ENCODE measurements at regions not wholly inside any gene's neighbourhood (a gene's known extent, or its start where the extent isn't known, plus 50 kb on each side); places are given as distances from the start of the nearest gene placed in this dataset.

- Mint-ChIP-seq H3K4me1 (no peaks in the 10 kb centered on the region), H3K9me3 (no peaks in the 10 kb centered on the region), H3K27ac (no peak overlapping the region), H3K4me3 (no peak overlapping the region), H3K27me3 (ENCODE audit: low read depth in 3 of 3) (peaks cover 4 to 9% (median 6%) of the 10 kb centered on the region in 3 donors), H3K36me3 (no peaks in the 10 kb centered on the region)
- no peak for DNase-seq
- Histone ChIP-seq H3K27me3 (ENCODE audit: control insufficient read depth in 2 of 2, insufficient read depth in 2 of 2, low read length in 2 of 2) (peaks cover 0 to 13% of the 10 kb centered on the region in 2 donors), H3K4me1 (ENCODE audit: control insufficient read depth in 1 of 2, insufficient read depth in 2 of 2, low read length in 2 of 2) (no peaks in the 10 kb centered on the region), H3K79me2 (ENCODE audit: insufficient read depth, low read length) (no peaks in the 10 kb centered on the region), H3K9ac (ENCODE audit: insufficient read depth, low read length, poor library complexity, severe bottlenecking) (no peak overlapping the region), H3K27ac (ENCODE audit: low read depth in 1 of 2, low read length in 2 of 2) (no peak overlapping the region), H3K4me2 (replicated peaks; ENCODE audit: extremely low read depth, low read length, poor library complexity, severe bottlenecking) (no peak overlapping the region), H3K36me3 (replicated peaks in 1 of 2; ENCODE audit: control insufficient read depth in 1 of 2, insufficient read depth in 2 of 2, low read length in 2 of 2) (no peaks in the 10 kb centered on the region), H3K9me3 (replicated peaks in 1 of 2; ENCODE audit: control insufficient read depth in 1 of 2, insufficient read depth in 1 of 2, low read length in 2 of 2) (no peaks in the 10 kb centered on the region), H4K20me1 (ENCODE audit: insufficient read depth, low read length) (no peaks in the 10 kb centered on the region), H2AFZ (ENCODE audit: insufficient read depth, low read depth, low read length, poor library complexity, severe bottlenecking) (no peak overlapping the region), H3K4me3 (replicated peaks in 1 of 3; ENCODE audit: low read depth in 2 of 3, low read length in 3 of 3) (no peak overlapping the region)
- WGBS (ENCODE audit: insufficient coverage), result 92% methylated on average over 2 of the region's 6 CpGs
- intact Hi-C loops (cut with micrococcal nuclease), result no loop called here
- TF ChIP-seq, protein P1, sequence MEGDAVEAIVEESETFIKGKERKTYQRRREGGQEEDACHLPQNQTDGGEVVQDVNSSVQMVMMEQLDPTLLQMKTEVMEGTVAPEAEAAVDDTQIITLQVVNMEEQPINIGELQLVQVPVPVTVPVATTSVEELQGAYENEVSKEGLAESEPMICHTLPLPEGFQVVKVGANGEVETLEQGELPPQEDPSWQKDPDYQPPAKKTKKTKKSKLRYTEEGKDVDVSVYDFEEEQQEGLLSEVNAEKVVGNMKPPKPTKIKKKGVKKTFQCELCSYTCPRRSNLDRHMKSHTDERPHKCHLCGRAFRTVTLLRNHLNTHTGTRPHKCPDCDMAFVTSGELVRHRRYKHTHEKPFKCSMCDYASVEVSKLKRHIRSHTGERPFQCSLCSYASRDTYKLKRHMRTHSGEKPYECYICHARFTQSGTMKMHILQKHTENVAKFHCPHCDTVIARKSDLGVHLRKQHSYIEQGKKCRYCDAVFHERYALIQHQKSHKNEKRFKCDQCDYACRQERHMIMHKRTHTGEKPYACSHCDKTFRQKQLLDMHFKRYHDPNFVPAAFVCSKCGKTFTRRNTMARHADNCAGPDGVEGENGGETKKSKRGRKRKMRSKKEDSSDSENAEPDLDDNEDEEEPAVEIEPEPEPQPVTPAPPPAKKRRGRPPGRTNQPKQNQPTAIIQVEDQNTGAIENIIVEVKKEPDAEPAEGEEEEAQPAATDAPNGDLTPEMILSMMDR (IDR thresholded peaks at IDR 0.05), result no peak
These were observed 189.6 kb upstream of the UMPS start for GRCh38 chr3:124540550-124541211.

- intact Hi-C loops (cut with micrococcal nuclease), result no loop called here
- Mint-ChIP-seq H3K9me3 (no peaks in the 10 kb centered on the region), H3K36me3 (no peaks in the 10 kb centered on the region), H3K4me3 (no peak overlapping the region), H3K27ac (no peak overlapping the region), H3K4me1 (no peaks in the 10 kb centered on the region), H3K27me3 (ENCODE audit: low read depth in 3 of 3) (peaks cover 4 to 13% (median 7%) of the 10 kb centered on the region in 3 donors)
- no peak overlapping the region for H3K9ac ChIP-seq (ENCODE audit: insufficient read depth, low read length, poor library complexity, severe bottlenecking)
- no peak for DNase-seq
- no peak overlapping the region for H3K4me2 ChIP-seq (replicated peaks; ENCODE audit: extremely low read depth, low read length, poor library complexity, severe bottlenecking)
- no peaks in the 10 kb centered on the region for H3K9me3 ChIP-seq (replicated peaks in 1 of 2; ENCODE audit: control insufficient read depth in 1 of 2, insufficient read depth in 1 of 2, low read length in 2 of 2)
- no peaks in the 10 kb centered on the region for H4K20me1 ChIP-seq (ENCODE audit: insufficient read depth, low read length)
- no peak overlapping the region for H2AFZ ChIP-seq (ENCODE audit: insufficient read depth, low read depth, low read length, poor library complexity, severe bottlenecking)
- H3K36me3 ChIP-seq (replicated peaks in 1 of 2; ENCODE audit: control insufficient read depth in 1 of 2, insufficient read depth in 2 of 2, low read length in 2 of 2), result no peaks in the 10 kb centered on the region
- TF ChIP-seq, protein P1 (IDR thresholded peaks at IDR 0.05), result no peak
- H3K27me3 ChIP-seq (ENCODE audit: control insufficient read depth in 2 of 2, insufficient read depth in 2 of 2, low read length in 2 of 2), result peaks cover 0 to 13% of the 10 kb centered on the region in 2 donors
- no peak overlapping the region for H3K27ac ChIP-seq (ENCODE audit: low read depth in 1 of 2, low read length in 2 of 2)
- H3K4me1 ChIP-seq (ENCODE audit: control insufficient read depth in 1 of 2, insufficient read depth in 2 of 2, low read length in 2 of 2), result no peaks in the 10 kb centered on the region
- H3K79me2 ChIP-seq (ENCODE audit: insufficient read depth, low read length), result no peaks in the 10 kb centered on the region
- no peak overlapping the region for H3K4me3 ChIP-seq (replicated peaks in 1 of 3; ENCODE audit: low read depth in 2 of 3, low read length in 3 of 3)
- WGBS (ENCODE audit: insufficient coverage), result 100% methylated on average over 1 of the region's 6 CpGs
These were observed 187.9 kb upstream of the UMPS start for GRCh38 chr3:124542214-124542869.

Measured in CD14-positive monocyte (primary cell).